M059J (cell line): ENCODE measurements at regions not wholly inside any gene's neighbourhood (a gene's known extent, or its start where the extent isn't known, plus 50 kb on each side); places are given as distances from the start of the nearest gene placed in this dataset.
A peak's percentile ranks its signal among the peaks of the same experiment; 100 is the strongest.

Experiments used
- DNase-seq: peaks from one replicate; pipeline ENCODE4 v3.0.0-alpha.2; 2012; ENCODE audit warnings: low read depth

GRCh38 chr11:13062115-13062514 is 53.0 kb downstream of the RASSF10 start:
- no peak for DNase-seq

GRCh38 chr11:13064593-13064992 is 55.5 kb downstream of the RASSF10 start:
- no peak for DNase-seq

DNA sequence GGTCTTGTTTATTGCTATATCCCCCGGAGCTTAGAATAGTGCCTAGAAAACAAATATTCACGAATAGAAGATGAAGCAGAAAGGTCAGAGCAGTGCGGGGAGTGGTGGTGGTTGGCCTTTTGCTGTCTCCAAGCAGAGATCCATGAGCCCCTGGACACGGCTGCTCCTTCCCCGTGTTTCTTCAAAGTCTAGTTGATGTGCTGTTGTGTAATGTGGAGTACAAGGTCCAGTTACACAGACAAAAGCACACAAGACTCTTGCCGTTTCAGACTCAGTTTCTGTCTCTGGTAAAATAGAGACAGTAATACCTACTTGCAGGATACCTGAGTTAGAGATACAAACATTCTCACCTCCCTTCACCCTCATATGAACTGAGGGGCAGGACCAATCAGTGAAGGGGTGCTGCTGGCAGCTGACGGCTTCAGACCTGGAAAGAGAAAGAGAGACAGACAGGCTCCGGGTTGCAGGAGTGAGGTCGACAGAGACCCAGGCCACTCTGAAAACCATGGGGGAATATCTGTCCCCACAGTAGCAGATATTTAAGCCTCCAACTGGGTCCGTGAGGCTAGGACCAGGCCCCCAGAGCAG is 56.2 kb downstream of the RASSF10 start:
- DNase-seq = no peak

DNA sequence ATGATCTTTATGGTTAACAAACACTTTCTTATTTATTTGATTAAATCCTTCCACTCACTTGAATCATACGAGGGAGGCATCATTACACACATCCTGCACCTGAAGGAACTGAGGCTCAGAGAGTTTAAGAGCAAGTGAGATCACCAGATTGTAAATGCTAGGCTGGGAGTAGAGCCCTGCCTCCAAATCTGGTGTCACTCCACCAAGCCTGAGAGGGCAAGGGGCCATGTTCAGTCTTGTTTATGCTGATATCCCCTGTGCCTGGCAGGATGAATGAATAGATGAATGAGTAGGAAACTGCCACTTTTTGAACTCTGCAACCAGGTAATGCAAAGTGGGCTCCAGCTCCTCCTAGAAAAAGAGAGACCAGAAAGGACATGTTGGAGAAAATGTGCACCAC is 59.1 kb downstream of the RASSF10 start:
- no peak for DNase-seq

GRCh38 chr11:13073119-13073981 is 64.2 kb downstream of the RASSF10 start:
- peak; percentile 93 for DNase-seq

- no peak for DNase-seq
Observed at GRCh38 chr11:13074714-13075464, 65.8 kb downstream of the RASSF10 start.

GRCh38 chr11:13076961-13077360 is 67.8 kb downstream of the RASSF10 start:
- peak; percentile 43 for DNase-seq

GRCh38 chr11:13080861-13081260 is 71.7 kb downstream of the RASSF10 start:
- DNase-seq = no peak

- no peak for DNase-seq
Observed at GRCh38 chr11:13082588-13082987, 73.5 kb downstream of the RASSF10 start.

- DNase-seq = no peak
Observed at GRCh38 chr11:13090228-13090708, 81.2 kb downstream of the RASSF10 start.

GRCh38 chr11:13091373-13091772 is 82.3 kb downstream of the RASSF10 start:
- peak; percentile 60 for DNase-seq

GRCh38 chr11:13091804-13092203 is 82.7 kb downstream of the RASSF10 start:
- peak; percentile 21 for DNase-seq

DNA sequence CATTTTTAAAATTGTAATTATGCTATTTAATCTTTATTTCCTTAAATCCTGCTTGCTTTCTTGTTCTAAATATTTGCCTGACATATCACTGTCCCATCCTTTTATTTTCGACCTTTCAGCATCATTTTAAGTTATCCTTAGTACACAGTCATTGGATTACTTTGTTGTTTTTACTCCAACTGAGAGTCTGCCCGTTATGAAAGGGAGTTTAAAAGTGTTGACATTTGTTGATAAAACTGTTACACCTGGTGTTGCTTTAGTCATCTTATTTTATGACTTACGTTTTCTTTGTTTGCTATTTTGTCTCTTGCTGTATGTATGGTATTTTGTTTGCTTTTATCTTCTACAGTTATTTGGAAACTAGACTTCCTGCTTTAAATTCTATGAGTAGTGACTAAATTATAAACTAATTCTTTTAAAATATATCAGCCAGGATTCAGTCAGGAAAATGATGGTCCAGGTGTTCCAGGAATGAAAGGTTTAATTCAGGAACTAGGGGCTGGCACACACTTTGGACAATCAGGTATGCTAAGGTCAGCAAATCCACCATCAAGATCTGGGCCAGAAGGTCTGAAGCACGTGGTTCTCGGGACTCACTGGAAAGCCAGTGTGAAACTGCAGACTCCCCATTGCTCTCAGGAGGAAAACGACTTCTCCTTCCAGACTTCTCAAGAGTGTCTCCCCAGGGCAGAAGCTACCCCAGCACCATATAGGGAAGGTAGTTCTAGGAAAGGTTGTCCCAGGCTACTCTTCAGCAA is 86.0 kb downstream of the RASSF10 start:
- DNase-seq = no peak

DNA sequence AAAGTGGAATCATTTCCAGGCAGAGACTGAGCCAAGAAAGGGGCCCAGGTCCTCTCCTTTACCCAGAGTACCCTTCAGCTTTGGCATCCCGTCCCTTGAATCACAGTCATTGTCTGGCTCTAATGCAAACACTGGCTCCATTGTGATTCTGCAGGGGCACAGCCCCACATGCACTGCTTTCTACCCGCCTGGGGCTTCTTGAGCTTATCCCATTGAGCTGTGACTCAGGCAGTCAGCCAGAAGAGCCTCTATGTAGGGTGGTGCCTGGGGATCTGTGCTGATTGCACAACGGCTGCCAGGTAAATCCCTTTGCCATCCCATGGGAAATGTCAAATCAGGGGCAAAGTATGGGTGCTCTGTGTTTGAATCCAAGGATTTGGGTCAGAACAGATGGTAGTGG is 88.9 kb downstream of the RASSF10 start:
- peak; percentile 69 for DNase-seq

GRCh38 chr11:13098616-13099289 is 89.6 kb downstream of the RASSF10 start:
- no peak for DNase-seq

- no peak for DNase-seq
Observed at GRCh38 chr11:13101644-13102512, 92.8 kb downstream of the RASSF10 start.

DNA sequence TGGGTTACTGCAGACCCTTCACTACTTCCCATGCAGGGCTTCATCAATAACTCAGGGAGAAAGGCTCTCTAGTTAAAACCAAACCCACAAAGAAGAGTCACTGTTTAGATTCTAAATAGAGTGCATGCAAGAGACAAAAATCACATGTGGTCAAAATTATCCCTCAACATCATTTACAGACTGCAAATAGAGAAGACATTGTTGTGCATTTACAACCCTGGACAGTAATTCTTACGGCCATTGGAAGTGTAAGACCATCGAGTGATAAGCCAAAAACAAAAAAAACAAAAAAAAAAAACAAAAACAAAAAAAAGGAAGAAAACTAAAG is 93.4 kb downstream of the RASSF10 start:
- DNase-seq = no peak

DNA sequence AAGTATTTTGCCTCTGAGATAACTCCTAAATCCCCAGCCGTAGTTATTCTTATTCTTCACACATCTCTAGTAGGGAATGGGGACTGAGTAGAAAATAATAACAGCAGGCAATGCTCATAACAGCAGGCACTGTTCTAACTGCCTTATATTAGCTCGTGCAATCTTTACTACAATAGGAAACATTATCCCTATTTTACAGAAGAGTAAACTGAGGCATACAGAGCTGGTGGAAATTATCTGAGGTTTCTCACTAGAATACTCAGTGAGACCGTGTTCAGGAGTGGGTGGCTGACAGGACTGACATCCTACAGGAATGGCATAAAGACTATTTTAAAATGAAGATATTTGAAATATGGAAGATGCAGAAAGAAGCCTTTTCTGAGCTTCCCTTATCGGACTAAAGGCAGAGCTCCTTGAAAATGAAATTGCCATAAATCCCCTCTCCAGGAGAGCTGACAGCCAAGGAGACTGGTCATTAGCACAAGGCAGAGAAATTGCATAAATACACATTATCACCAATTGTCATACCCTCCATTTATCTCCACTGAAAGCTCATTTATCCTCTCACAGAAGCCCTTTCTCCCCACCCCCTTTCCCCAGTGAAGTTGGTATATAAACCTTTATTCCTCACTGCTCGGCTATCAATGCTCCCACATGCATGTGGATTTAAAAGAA is 93.9 kb downstream of the RASSF10 start:
- DNase-seq = no peak

DNA sequence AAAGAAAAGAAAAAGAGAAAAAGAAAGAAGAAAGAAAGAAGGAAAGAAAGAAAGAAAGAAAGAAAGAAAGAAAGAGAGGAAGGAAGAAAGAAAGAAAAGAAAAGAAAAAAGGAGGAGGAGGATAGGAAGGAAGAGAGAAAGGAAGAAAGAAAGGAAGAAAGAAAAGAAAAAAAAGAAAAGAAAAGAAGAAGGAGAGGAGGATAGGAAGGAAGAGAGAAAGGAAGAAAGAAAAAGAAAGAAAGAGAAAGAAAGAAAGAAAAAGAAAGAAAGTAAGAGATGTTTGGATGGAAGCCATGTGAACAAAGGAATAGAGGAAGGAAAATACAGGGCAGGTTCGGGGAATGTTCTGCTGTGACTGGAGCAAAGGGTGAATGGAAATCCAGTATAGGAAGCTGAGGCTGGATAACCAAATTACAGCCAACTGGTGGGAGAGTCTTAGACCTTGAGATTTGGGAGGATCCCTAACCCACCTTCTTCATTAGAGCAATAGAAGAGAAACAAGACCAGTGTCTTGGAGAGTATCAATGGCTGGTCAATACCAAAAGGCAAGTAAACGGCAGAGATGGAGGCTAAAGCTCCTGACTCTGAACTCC is 94.9 kb downstream of the RASSF10 start:
- no peak for DNase-seq
